HG03521 (cell line): ENCODE measurements at regions not wholly inside any gene's neighbourhood (a gene's known extent, or its start where the extent isn't known, plus 50 kb on each side); places are given as distances from the start of the nearest gene placed in this dataset.
"Not testable (repeated sequence)": the region's sequence is repeated elsewhere in the genome, so short reads cannot be mapped to it uniquely, and the experiment has no call there.

Experiments used
- ATAC-seq: cut with Tn5 transposase; IDR thresholded peaks from one replicate; pipeline ENCODE4 v1.9.1; 2021; ENCODE audit warnings: mild to moderate bottlenecking, moderate library complexity; ENCODE audit not compliant: unreplicated experiment

GRCh38 chr16:65716737-65717700 lies 595.2 kb upstream of the CDH11 start:
- no peak for ATAC-seq

- ATAC-seq = no peak
Measured at GRCh38 chr16:65713181-65713808, 591.4 kb upstream of the CDH11 start.

- ATAC-seq = no peak
Measured at GRCh38 chr16:65710107-65710506, 588.2 kb upstream of the CDH11 start.

GRCh38 chr16:65704866-65705265 lies 583.0 kb upstream of the CDH11 start:
- ATAC-seq = no peak

- no peak for ATAC-seq
Measured at GRCh38 chr16:65702707-65703402, 581.0 kb upstream of the CDH11 start.

GRCh38 chr16:65700596-65700995 lies 578.7 kb upstream of the CDH11 start:
- no peak for ATAC-seq

- no peak for ATAC-seq
Measured at GRCh38 chr16:65698791-65699321, 577.0 kb upstream of the CDH11 start.

GRCh38 chr16:65697521-65697920 lies 575.7 kb upstream of the CDH11 start:
- no peak for ATAC-seq

GRCh38 chr16:65697065-65697464 lies 575.2 kb upstream of the CDH11 start:
- no peak for ATAC-seq

GRCh38 chr16:65691846-65692245 lies 570.0 kb upstream of the CDH11 start:
- ATAC-seq = not testable (repeated sequence)

GRCh38 chr16:65689726-65690125 lies 567.9 kb upstream of the CDH11 start:
- no peak for ATAC-seq

GRCh38 chr16:65688301-65688700 lies 566.4 kb upstream of the CDH11 start:
- ATAC-seq = no peak

- ATAC-seq = no peak
Measured at GRCh38 chr16:65684230-65684629, 562.4 kb upstream of the CDH11 start.

- no peak for ATAC-seq
Measured at GRCh38 chr16:65681406-65681805, 559.5 kb upstream of the CDH11 start.

- ATAC-seq = no peak
Measured at GRCh38 chr16:65679785-65680184, 557.9 kb upstream of the CDH11 start.

- no peak for ATAC-seq
Measured at GRCh38 chr16:65675161-65675560, 553.3 kb upstream of the CDH11 start.

GRCh38 chr16:65672960-65673359 lies 551.1 kb upstream of the CDH11 start:
- no peak for ATAC-seq

- no peak for ATAC-seq
Measured at GRCh38 chr16:65671071-65671470, 549.2 kb upstream of the CDH11 start.

- no peak for ATAC-seq
Measured at GRCh38 chr16:65668064-65668595, 546.3 kb upstream of the CDH11 start.

- ATAC-seq = no peak
Measured at GRCh38 chr16:65667011-65667578, 545.2 kb upstream of the CDH11 start.
